ENCODE measurements at regions not wholly inside any gene's neighbourhood (a gene's known extent, or its start where the extent isn't known, plus 50 kb on each side); places are given as distances from the start of the nearest gene placed in this dataset.

DNA sequence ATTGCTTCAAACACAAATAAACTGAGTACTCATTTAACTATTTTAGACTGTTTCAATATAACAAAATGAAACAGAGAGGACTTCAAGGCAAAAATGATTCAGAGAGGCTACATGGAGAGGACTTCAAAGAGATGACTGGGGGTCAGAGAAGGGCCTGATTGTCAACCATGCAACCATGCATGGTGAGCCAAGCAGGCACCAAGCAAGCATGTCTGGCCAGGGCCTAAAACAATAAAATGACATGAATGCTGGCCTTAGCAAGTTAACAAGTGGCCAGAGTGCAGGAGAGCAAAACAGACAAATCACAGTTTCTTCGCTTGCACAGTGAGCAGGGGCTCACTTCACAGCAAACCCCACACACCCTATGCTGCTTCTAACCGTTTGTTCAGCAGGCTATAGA, 356.5 kb upstream of the MTPN start:
- Mint-ChIP-seq H3K27me3 (ENCODE audit: unreplicated experiment) (no peaks in the 10 kb centered on the region), H3K9me3 (ENCODE audit: low read depth, unreplicated experiment) (peaks cover 2% of the 10 kb centered on the region), H3K36me3 (ENCODE audit: insufficient read depth, unreplicated experiment) (no peaks in the 10 kb centered on the region), H3K27ac (ENCODE audit: unreplicated experiment) (no peak overlapping the region), H3K4me3 (ENCODE audit: low read depth, unreplicated experiment) (no peak overlapping the region), H3K4me1 (ENCODE audit: low read depth, unreplicated experiment) (no peaks in the 10 kb centered on the region)
- no peak for DNase-seq
- TF ChIP-seq, protein P1, sequence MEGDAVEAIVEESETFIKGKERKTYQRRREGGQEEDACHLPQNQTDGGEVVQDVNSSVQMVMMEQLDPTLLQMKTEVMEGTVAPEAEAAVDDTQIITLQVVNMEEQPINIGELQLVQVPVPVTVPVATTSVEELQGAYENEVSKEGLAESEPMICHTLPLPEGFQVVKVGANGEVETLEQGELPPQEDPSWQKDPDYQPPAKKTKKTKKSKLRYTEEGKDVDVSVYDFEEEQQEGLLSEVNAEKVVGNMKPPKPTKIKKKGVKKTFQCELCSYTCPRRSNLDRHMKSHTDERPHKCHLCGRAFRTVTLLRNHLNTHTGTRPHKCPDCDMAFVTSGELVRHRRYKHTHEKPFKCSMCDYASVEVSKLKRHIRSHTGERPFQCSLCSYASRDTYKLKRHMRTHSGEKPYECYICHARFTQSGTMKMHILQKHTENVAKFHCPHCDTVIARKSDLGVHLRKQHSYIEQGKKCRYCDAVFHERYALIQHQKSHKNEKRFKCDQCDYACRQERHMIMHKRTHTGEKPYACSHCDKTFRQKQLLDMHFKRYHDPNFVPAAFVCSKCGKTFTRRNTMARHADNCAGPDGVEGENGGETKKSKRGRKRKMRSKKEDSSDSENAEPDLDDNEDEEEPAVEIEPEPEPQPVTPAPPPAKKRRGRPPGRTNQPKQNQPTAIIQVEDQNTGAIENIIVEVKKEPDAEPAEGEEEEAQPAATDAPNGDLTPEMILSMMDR (IDR thresholded peaks at IDR 0.05; ENCODE audit: unreplicated experiment) = no peak
- intact Hi-C loops (cut with micrococcal nuclease; ENCODE audit: unreplicated experiment) = loop anchor here (10.0 kb wide), 1 partner anchor 881 kb away; no protein-coding TSS in a partner anchor
- CTCF ChIA-PET = no interaction called here
- no TSS peak for BruUV-seq (replicated peaks)

DNA sequence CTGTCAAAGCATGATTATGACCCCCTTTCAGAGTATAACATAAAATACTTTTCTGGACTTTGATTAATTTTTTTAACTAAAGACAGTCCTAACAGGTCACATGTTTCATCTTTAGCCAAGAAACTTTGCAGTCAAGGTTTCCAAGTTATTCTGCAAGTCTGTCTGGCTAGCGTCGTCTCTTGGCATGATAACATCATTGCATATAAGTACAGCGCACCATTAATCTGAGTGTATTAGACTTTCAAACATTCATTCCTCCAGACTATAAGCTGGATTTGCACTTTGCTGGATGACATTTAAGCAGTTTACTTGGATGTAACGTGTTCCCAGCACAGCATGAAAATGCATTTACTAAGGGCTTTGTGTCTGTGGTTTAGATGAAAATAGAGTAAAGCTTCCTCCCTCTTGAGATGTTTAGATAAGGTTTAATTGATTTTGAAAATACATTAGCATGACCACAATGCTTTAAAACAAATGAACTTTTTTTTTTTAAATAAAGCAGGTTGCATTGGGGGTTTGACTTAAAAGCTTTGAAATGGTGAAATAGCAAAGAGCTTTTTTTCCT, 349.0 kb upstream of the MTPN start:
- Mint-ChIP-seq H3K9me3 (ENCODE audit: low read depth, unreplicated experiment) (peaks cover 7% of the 10 kb centered on the region), H3K27ac (ENCODE audit: unreplicated experiment) (no peak overlapping the region), H3K36me3 (ENCODE audit: insufficient read depth, unreplicated experiment) (no peaks in the 10 kb centered on the region), H3K27me3 (ENCODE audit: unreplicated experiment) (no peaks in the 10 kb centered on the region), H3K4me1 (ENCODE audit: low read depth, unreplicated experiment) (no peaks in the 10 kb centered on the region), H3K4me3 (ENCODE audit: low read depth, unreplicated experiment) (no peak overlapping the region)
- CTCF ChIA-PET = no interaction called here
- TF ChIP-seq, protein P1 (IDR thresholded peaks at IDR 0.05; ENCODE audit: unreplicated experiment) = no peak
- BruUV-seq (replicated peaks) = no TSS peak
- no peak for DNase-seq
- intact Hi-C loops (cut with micrococcal nuclease; ENCODE audit: unreplicated experiment) = no loop called here

DNA sequence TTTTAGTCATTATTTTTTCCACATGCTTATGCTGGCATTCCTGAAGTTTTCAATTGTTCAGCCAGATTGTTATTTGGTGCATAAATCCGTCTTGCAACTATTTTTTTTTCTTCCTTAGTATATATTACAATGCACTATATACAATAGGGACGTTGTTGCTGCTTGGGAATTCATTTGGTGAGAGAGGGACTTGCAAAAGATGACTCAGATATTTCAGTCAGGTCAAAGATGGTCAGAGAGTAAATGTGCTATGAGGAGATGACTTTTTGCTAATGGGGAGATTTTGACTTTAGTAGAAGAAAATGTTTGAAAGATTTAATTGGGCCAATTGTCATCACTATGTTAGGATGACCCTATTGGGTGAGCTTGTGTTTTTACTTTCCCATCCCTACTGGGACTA, 348.4 kb upstream of the MTPN start:
- intact Hi-C loops (cut with micrococcal nuclease; ENCODE audit: unreplicated experiment) = no loop called here
- TF ChIP-seq, protein P1 (IDR thresholded peaks at IDR 0.05; ENCODE audit: unreplicated experiment) = no peak
- no peak overlapping the region for H3K27ac Mint-ChIP-seq (ENCODE audit: unreplicated experiment)
- CTCF ChIA-PET = no interaction called here
- no peaks in the 10 kb centered on the region for H3K36me3 Mint-ChIP-seq (ENCODE audit: insufficient read depth, unreplicated experiment)
- DNase-seq = no peak
- no peak overlapping the region for H3K4me3 Mint-ChIP-seq (ENCODE audit: low read depth, unreplicated experiment)
- H3K4me1 Mint-ChIP-seq (ENCODE audit: low read depth, unreplicated experiment) = no peaks in the 10 kb centered on the region
- no TSS peak for BruUV-seq (replicated peaks)
- H3K9me3 Mint-ChIP-seq (ENCODE audit: low read depth, unreplicated experiment) = peaks cover 7% of the 10 kb centered on the region
- no peaks in the 10 kb centered on the region for H3K27me3 Mint-ChIP-seq (ENCODE audit: unreplicated experiment)

DNA sequence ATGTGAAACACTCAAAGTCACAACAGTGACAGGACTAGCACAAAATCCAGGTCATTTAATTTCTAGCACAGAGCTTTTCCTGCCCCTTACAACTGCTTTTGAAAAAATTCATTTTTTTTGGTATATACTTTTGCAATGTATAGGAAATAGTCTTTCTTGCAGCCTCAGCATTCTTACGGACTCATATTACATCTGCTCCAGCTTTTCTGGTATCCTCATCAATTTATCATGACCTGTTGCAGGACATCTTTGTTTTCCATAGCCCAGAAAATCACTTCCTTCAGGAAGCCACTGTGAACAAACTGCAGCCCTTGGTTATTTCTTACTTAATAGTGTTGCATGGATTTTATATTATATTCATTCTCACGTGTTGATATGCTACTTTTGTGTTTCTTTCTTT, 347.9 kb upstream of the MTPN start:
- Mint-ChIP-seq H3K4me1 (ENCODE audit: low read depth, unreplicated experiment) (no peaks in the 10 kb centered on the region), H3K9me3 (ENCODE audit: low read depth, unreplicated experiment) (peaks cover 8% of the 10 kb centered on the region), H3K27ac (ENCODE audit: unreplicated experiment) (no peak overlapping the region), H3K4me3 (ENCODE audit: low read depth, unreplicated experiment) (no peak overlapping the region), H3K36me3 (ENCODE audit: insufficient read depth, unreplicated experiment) (no peaks in the 10 kb centered on the region), H3K27me3 (ENCODE audit: unreplicated experiment) (no peaks in the 10 kb centered on the region)
- BruUV-seq (replicated peaks) = no TSS peak
- CTCF ChIA-PET = no interaction called here
- TF ChIP-seq, protein P1 (IDR thresholded peaks at IDR 0.05; ENCODE audit: unreplicated experiment) = no peak
- intact Hi-C loops (cut with micrococcal nuclease; ENCODE audit: unreplicated experiment) = no loop called here
- DNase-seq = no peak
